OCI-LY7 (cell line): ENCODE measurements at regions not wholly inside any gene's neighbourhood (a gene's known extent, or its start where the extent isn't known, plus 50 kb on each side); places are given as distances from the start of the nearest gene placed in this dataset.

Source experiments
- EZH2phosphoT487 ChIP-seq: fragments of 200-600 bp; sonication (generic); IDR thresholded peaks from 2 replicates; pipeline ENCODE4 v1.6.1; 2018; ENCODE audit warnings: low read depth, borderline replicate concordance, mild to moderate bottlenecking, mixed run types, antibody characterized with exemption, low read length, moderate library complexity, mixed read lengths
- TF ChIP-seq, protein P1 (sequence below): fragments of 200-600 bp; sonication (generic); conservative IDR thresholded peaks from 2 replicates; pipeline ENCODE4 v1.5.1; 2014; ENCODE audit warnings: mild to moderate bottlenecking, antibody characterized with exemption, low read length, moderate library complexity, mixed read lengths

- TF ChIP-seq, protein P1, sequence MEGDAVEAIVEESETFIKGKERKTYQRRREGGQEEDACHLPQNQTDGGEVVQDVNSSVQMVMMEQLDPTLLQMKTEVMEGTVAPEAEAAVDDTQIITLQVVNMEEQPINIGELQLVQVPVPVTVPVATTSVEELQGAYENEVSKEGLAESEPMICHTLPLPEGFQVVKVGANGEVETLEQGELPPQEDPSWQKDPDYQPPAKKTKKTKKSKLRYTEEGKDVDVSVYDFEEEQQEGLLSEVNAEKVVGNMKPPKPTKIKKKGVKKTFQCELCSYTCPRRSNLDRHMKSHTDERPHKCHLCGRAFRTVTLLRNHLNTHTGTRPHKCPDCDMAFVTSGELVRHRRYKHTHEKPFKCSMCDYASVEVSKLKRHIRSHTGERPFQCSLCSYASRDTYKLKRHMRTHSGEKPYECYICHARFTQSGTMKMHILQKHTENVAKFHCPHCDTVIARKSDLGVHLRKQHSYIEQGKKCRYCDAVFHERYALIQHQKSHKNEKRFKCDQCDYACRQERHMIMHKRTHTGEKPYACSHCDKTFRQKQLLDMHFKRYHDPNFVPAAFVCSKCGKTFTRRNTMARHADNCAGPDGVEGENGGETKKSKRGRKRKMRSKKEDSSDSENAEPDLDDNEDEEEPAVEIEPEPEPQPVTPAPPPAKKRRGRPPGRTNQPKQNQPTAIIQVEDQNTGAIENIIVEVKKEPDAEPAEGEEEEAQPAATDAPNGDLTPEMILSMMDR = no peak
- TF ChIP-seq EZH2phosphoT487 = no peak
Observed at GRCh38 chr5:61941637-61942036, 364.4 kb upstream of the KIF2A start.
